Endothelial cell of umbilical vein (primary cell): ENCODE measurements at regions not wholly inside any gene's neighbourhood (a gene's known extent, or its start where the extent isn't known, plus 50 kb on each side); places are given as distances from the start of the nearest gene placed in this dataset.

ENCODE experiments used
- BruUV-seq: library from RNA; stranded (reverse); fragments of 400-500 nt; replicated peaks from 2 replicates; lab custom pipeline; 2021; lab: Mats Ljungman, UMichigan
- CTCF ChIA-PET: fragments of 300-600, 350-600 bp; sonication (Branson Sonifier 250); formaldehyde crosslinking; loops from one replicate; lab custom pipeline; 2021; ENCODE audit warnings: antibody characterized with exemption, inconsistent platforms; lab: Charles Lee
- POLR2A ChIA-PET: fragments of 300-600, 350-600 bp; sonication (Branson Sonifier 250); formaldehyde crosslinking; loops from one replicate; lab custom pipeline; 2021; ENCODE audit warnings: antibody characterized with exemption, inconsistent platforms; lab: Charles Lee
- DNase-seq: peaks from one replicate; pipeline ENCODE4 v3.0.0-alpha.2; 2011; ENCODE audit warnings: low read depth, low spot score
- FAIRE-seq: peaks from 2 replicates; lab custom pipeline; 2011; peaks lifted over from hg19 to GRCh38; lab: Jason Lieb, UNC
- H2AFZ ChIP-seq: 2 replicates; pipeline ENCODE4 v1.6.0; 2012; ENCODE audit warnings: low read depth, low read length, control low read depth, inconsistent platforms
- H3K27ac ChIP-seq: 2 replicates; pipeline ENCODE4 v1.5.1; 2011; ENCODE audit warnings: low read depth, mild to moderate bottlenecking, control low read depth, low read length, moderate library complexity; ENCODE audit not compliant: insufficient read depth
- H3K27me3 ChIP-seq, 2 experiments: 2 replicates each; pipeline versions ENCODE4 v1.6.0 to v1.6.1; 2011; ENCODE audit warnings: low read length in 2 of 2, mixed read lengths in 1 of 2; ENCODE audit not compliant: control insufficient read depth in 2 of 2, insufficient read depth in 2 of 2
- H3K36me3 ChIP-seq, 2 experiments: 2 replicates in 1 of 2; 3 replicates in 1 of 2; pipeline ENCODE4 v1.5.1; 2011; ENCODE audit warnings: low read length in 2 of 2, mild to moderate bottlenecking in 1 of 2, moderate library complexity in 1 of 2; ENCODE audit not compliant: control insufficient read depth in 2 of 2, insufficient read depth in 2 of 2; ENCODE audit errors: extremely low read depth in 1 of 2
- H3K4me1 ChIP-seq: 3 replicates; pipeline ENCODE4 v1.5.1; 2011; ENCODE audit warnings: mild to moderate bottlenecking, low read length; ENCODE audit not compliant: control insufficient read depth, insufficient read depth; ENCODE audit errors: extremely low read depth
- H3K4me2 ChIP-seq: 2 replicates; pipeline ENCODE4 v1.6.1; 2011; ENCODE audit warnings: low read length, control low read depth, mixed read lengths; ENCODE audit not compliant: insufficient read depth
- H3K4me3 ChIP-seq, 3 experiments: fragments of 200-600 bp in 1 of 3; sonication (generic), shearing (Covaris generic) in 1 of 3; replicated peaks in 1 of 3; 2 replicates each; pipeline ENCODE4 v1.5.1; 2011 to 2016; ENCODE audit warnings: control low read depth in 3 of 3, low read length in 3 of 3, mild to moderate bottlenecking in 2 of 3, inconsistent platforms in 1 of 3, low read depth in 1 of 3, moderate library complexity in 1 of 3; ENCODE audit not compliant: insufficient read depth in 1 of 3
- H3K79me2 ChIP-seq: 2 replicates; pipeline ENCODE4 v1.6.0; 2012; ENCODE audit warnings: low read length, inconsistent platforms; ENCODE audit not compliant: control insufficient read depth, insufficient read depth
- H3K9ac ChIP-seq: replicated peaks from 2 replicates; pipeline ENCODE3; 2011; ENCODE audit warnings: low read length, control low read depth; ENCODE audit not compliant: insufficient read depth; ENCODE audit errors: extremely low read depth
- H3K9me1 ChIP-seq: replicated peaks from 3 replicates; pipeline ENCODE4 v1.6.0; 2011; ENCODE audit warnings: mild to moderate bottlenecking, low read length; ENCODE audit not compliant: control insufficient read depth, insufficient read depth; ENCODE audit errors: extremely low read depth
- H3K9me3 ChIP-seq: replicated peaks from 2 replicates; pipeline ENCODE4 v1.5.1; 2012; ENCODE audit warnings: low read length, inconsistent platforms; ENCODE audit not compliant: control insufficient read depth, insufficient read depth
- H4K20me1 ChIP-seq: replicated peaks from 2 replicates; pipeline ENCODE3; 2011; ENCODE audit warnings: mild to moderate bottlenecking, low read length; ENCODE audit not compliant: control insufficient read depth, insufficient read depth; ENCODE audit errors: extremely low read depth
- CTCF ChIP-seq, 2 donors: IDR thresholded peaks; 1 replicate in 1 of 2; 2 replicates in 1 of 2; pipeline ENCODE4 v1.5.1; 2011; ENCODE audit warnings: low read length in 2 of 2, mild to moderate bottlenecking in 2 of 2, moderate library complexity in 2 of 2, control low read depth in 1 of 2, inconsistent platforms in 1 of 2, low read depth in 1 of 2; ENCODE audit not compliant: insufficient read depth in 1 of 2; ENCODE audit errors: extremely low read depth in 1 of 2
- EZH2 ChIP-seq: IDR thresholded peaks from 2 replicates; pipeline ENCODE4 v1.6.1; 2012; ENCODE audit warnings: borderline replicate concordance, low read depth, mild to moderate bottlenecking, moderate library complexity, low read length, inconsistent platforms; ENCODE audit not compliant: severe bottlenecking
- FOS ChIP-seq: IDR thresholded peaks from 2 replicates; pipeline ENCODE4 v1.6.1; 2011; ENCODE audit warnings: mild to moderate bottlenecking, low read length, moderate library complexity, borderline replicate concordance; ENCODE audit not compliant: insufficient read depth
- GATA2 ChIP-seq: IDR thresholded peaks from 2 replicates; pipeline ENCODE4 v1.7.0; 2011; ENCODE audit warnings: low read depth, mild to moderate bottlenecking, moderate library complexity, mixed read lengths, low read length; ENCODE audit not compliant: insufficient read length, insufficient read depth
- JUN ChIP-seq: IDR thresholded peaks from 2 replicates; pipeline ENCODE4 v1.6.1; 2011; ENCODE audit warnings: borderline replicate concordance, low read depth; ENCODE audit not compliant: insufficient read length, insufficient read depth
- MYC ChIP-seq: IDR thresholded peaks from one replicate; pipeline ENCODE4 v1.6.1; 2011; ENCODE audit warnings: mild to moderate bottlenecking, low read depth, low read length
- POLR2A ChIP-seq: IDR thresholded peaks from 2 replicates; pipeline ENCODE4 v1.6.1; 2012; ENCODE audit warnings: low read depth, mild to moderate bottlenecking, control low read depth, low read length
- POLR2AphosphoS5 ChIP-seq: IDR thresholded peaks from 2 replicates; pipeline ENCODE4 v1.6.1; 2012; ENCODE audit warnings: low read depth, mild to moderate bottlenecking, control low read depth, low read length, moderate library complexity; ENCODE audit not compliant: insufficient read depth
- dilution Hi-C: fragments of 300-500 bp; cut with MboI; formaldehyde crosslinking; loops from one replicate; pipeline ENCODE4 v1.15.0; 2019; ENCODE audit warnings: low sequenced_read_pairs; ENCODE audit not compliant: extremely low pct_ligation_motif_present
- intact Hi-C: fragments of 100-400 bp; cut with micrococcal nuclease; formaldehyde crosslinking; loops from one replicate; pipeline ENCODE4 v1.10.0; 2022
- TF ChIP-seq, protein P1 (sequence below): IDR thresholded peaks from 2 replicates; pipeline ENCODE4 v1.6.1; 2011; ENCODE audit not compliant: insufficient read depth, insufficient read length

DNA sequence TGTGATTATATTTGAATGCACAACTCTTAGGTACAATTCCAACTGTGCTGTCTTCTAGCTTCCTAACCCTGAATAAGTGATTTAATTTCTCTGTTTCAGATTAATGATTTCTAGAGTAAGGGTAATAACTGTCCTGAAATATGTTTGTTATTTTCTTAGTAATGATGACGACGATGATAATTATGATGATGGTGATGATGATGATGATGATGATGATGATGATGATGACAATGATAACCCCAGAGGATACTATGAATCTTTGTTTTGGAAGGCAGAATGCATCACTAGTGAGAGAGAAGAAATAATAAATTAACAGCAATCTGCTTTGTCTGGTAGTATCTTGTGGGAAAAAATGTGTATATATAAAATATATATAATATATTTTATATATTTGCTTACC lies 317.1 kb upstream of the CDH8 start:
- Histone ChIP-seq H3K4me2 (no peak overlapping the region), H3K4me3 (no peak overlapping the region), H3K4me1 (no peaks in the 10 kb centered on the region), H4K20me1 (no peaks in the 10 kb centered on the region), H2AFZ (no peak overlapping the region), H3K27ac (no peak overlapping the region), H3K36me3 (no peaks in the 10 kb centered on the region), H3K79me2 (no peaks in the 10 kb centered on the region), H3K27me3 (no peaks in the 10 kb centered on the region), H3K9ac (no peak overlapping the region), H3K9me1 (no peaks in the 10 kb centered on the region), H3K9me3 (no peaks in the 10 kb centered on the region)
- TF ChIP-seq POLR2A: no peak
- TF ChIP-seq CTCF (IDR thresholded peaks at IDR 0.05; ENCODE audit: extremely low read depth in 1 of 2, insufficient read depth in 1 of 2, low read depth in 1 of 2, low read length in 2 of 2): no peak
- no peak for TF ChIP-seq MYC
- no peak for TF ChIP-seq JUN
- no peak for TF ChIP-seq GATA2
- no peak for TF ChIP-seq POLR2AphosphoS5
- TF ChIP-seq, protein P1, sequence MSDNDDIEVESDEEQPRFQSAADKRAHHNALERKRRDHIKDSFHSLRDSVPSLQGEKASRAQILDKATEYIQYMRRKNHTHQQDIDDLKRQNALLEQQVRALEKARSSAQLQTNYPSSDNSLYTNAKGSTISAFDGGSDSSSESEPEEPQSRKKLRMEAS: no peak
- TF ChIP-seq EZH2: no peak
- TF ChIP-seq FOS: no peak
- CTCF ChIA-PET: no interaction called here
- no TSS peak for BruUV-seq
- intact Hi-C loops (no loop called here), dilution Hi-C loops (no loop called here)
- FAIRE-seq: no peak
- POLR2A ChIA-PET: no interaction called here
- DNase-seq: no peak
